ENCODE measurements at regions not wholly inside any gene's neighbourhood (a gene's known extent, or its start where the extent isn't known, plus 50 kb on each side); places are given as distances from the start of the nearest gene placed in this dataset.

GRCh38 chr12:97397008-97397407 lies 65.6 kb upstream of the RMST start:
- TF ChIP-seq, protein P1, sequence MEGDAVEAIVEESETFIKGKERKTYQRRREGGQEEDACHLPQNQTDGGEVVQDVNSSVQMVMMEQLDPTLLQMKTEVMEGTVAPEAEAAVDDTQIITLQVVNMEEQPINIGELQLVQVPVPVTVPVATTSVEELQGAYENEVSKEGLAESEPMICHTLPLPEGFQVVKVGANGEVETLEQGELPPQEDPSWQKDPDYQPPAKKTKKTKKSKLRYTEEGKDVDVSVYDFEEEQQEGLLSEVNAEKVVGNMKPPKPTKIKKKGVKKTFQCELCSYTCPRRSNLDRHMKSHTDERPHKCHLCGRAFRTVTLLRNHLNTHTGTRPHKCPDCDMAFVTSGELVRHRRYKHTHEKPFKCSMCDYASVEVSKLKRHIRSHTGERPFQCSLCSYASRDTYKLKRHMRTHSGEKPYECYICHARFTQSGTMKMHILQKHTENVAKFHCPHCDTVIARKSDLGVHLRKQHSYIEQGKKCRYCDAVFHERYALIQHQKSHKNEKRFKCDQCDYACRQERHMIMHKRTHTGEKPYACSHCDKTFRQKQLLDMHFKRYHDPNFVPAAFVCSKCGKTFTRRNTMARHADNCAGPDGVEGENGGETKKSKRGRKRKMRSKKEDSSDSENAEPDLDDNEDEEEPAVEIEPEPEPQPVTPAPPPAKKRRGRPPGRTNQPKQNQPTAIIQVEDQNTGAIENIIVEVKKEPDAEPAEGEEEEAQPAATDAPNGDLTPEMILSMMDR (IDR thresholded peaks at IDR 0.05; ENCODE audit: low read depth, low read length) = no peak
- H3K4me3 ChIP-seq (ENCODE audit: low read depth, low read length) = no peak overlapping the region

DNA sequence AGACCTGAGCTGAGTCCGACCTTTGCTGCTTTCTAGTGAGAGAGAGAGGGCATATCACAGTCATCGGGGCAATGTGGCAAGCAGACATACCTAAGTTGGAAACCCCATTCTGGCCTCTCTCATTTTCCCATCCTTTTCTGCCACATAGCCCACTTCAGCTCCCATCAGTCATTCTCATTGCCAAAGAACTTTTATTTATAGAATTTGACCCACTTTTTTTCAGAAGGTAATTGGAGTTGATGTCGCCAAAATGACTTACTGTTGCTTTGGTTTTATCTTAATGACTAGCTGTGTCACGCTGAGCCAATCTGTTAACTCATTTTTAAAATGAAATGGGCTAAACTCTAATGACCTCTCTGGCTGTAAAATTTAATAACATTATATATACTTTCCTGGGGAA lies 63.9 kb upstream of the RMST start:
- no peak overlapping the region for H3K4me3 ChIP-seq (ENCODE audit: low read depth, low read length)
- TF ChIP-seq, protein P1 (IDR thresholded peaks at IDR 0.05; ENCODE audit: low read depth, low read length) = no peak

DNA sequence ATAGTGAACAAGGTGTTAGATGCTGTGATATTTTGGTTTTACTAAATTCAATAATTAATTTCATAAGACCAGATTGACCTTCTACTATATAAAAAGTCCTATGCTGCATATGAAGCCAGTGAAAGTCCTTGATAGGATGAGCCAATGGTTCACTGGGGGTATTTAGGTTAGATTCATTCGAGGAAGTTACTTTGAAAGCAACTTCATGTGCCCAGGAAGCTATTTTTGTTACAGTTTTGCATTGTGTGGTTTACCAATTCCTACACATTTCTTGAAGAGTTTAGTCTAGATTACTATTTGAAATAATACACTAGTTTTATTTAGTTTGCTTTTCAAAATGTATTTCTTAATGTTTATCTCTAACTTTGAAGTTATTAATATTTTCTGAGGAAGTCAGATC lies 58.5 kb upstream of the RMST start:
- H3K4me3 ChIP-seq (ENCODE audit: low read depth, low read length) = no peak overlapping the region
- TF ChIP-seq, protein P1 (IDR thresholded peaks at IDR 0.05; ENCODE audit: low read depth, low read length) = no peak

DNA sequence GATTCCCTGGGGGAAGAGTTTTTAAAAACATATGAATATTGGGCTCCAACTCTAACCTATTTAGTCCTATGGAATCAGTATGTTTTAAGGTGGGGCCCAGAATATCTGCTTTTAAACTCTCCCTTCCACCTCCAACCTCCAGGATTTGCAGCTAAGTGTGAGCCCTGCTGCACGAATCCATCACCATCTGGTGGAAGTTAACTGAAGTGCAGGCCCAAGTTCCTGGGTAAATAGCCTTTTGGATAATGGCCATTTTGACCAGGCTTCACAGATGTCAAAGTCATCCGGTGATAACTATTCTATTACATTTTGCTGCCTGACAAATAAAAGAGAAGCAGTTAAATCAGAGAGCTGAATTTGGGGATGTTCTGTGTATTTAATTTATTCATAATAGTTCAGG lies 58.1 kb upstream of the RMST start:
- no peak overlapping the region for H3K4me3 ChIP-seq (ENCODE audit: low read depth, low read length)
- TF ChIP-seq, protein P1 (IDR thresholded peaks at IDR 0.05; ENCODE audit: low read depth, low read length) = no peak

DNA sequence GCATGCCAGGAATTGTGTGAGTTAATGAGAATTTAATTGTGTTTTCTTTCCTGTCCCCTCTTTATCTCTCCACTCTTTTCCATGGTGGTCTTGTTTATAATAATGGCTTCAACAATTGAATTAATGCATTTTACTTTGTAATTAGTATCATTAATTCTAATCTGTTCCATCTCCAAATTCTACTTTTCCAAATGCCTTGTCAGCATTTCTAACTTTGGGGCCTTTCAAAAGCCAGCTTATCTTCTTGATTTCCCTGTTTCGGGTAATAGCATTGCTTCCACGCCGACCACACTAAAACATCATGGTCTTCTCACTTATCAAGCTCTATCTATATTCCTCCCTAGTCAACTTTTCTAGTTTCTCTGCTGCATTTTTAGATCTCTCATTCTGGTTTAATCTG lies 54.2 kb upstream of the RMST start:
- no peak overlapping the region for H3K4me3 ChIP-seq (ENCODE audit: low read depth, low read length)
- TF ChIP-seq, protein P1 (IDR thresholded peaks at IDR 0.05; ENCODE audit: low read depth, low read length) = no peak

- TF ChIP-seq, protein P1 (IDR thresholded peaks at IDR 0.05; ENCODE audit: low read depth, low read length) = no peak
- no peak overlapping the region for H3K4me3 ChIP-seq (ENCODE audit: low read depth, low read length)
Measured at GRCh38 chr12:97411341-97411740, 51.3 kb upstream of the RMST start.
